ENCODE measurements at regions not wholly inside any gene's neighbourhood (a gene's known extent, or its start where the extent isn't known, plus 50 kb on each side); places are given as distances from the start of the nearest gene placed in this dataset.

DNA sequence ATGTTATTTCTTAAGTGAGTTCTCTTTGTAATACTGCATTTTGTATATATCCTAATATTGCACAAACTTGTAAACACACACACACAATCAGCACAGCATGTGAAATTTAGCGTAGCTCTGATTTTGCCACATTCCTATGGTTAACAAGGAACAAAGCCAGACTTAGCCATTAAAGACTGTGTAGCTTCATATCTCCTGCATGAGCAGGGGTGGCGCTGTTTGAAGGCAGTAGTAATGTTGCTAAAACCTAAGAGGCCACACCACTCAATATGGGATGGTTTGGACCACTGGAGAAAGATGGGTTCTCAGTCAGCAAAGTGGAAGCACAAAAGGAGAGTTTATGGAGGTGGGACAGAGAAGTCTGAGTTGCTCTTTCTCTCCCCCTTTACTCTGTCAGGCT lies 61.1 kb upstream of the RND3 start:
- DNase-seq: peak; percentile 45
- TF ChIP-seq, protein P1, sequence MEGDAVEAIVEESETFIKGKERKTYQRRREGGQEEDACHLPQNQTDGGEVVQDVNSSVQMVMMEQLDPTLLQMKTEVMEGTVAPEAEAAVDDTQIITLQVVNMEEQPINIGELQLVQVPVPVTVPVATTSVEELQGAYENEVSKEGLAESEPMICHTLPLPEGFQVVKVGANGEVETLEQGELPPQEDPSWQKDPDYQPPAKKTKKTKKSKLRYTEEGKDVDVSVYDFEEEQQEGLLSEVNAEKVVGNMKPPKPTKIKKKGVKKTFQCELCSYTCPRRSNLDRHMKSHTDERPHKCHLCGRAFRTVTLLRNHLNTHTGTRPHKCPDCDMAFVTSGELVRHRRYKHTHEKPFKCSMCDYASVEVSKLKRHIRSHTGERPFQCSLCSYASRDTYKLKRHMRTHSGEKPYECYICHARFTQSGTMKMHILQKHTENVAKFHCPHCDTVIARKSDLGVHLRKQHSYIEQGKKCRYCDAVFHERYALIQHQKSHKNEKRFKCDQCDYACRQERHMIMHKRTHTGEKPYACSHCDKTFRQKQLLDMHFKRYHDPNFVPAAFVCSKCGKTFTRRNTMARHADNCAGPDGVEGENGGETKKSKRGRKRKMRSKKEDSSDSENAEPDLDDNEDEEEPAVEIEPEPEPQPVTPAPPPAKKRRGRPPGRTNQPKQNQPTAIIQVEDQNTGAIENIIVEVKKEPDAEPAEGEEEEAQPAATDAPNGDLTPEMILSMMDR (conservative IDR thresholded peaks at IDR 0.05): peak; percentile 77
- no CpG with 5 or more reads among the region's 2 CpGs for WGBS (ENCODE audit: extremely low coverage, insufficient read length, low lambda C conversion rate)
- H3K4me2 ChIP-seq (ENCODE audit: insufficient read depth, insufficient read length, low read length): no peak overlapping the region
- no peak overlapping the region for H2BK120ac ChIP-seq (ENCODE audit: low read depth, low read length, poor library complexity, severe bottlenecking)
- H3T11ph ChIP-seq (ENCODE audit: low read length): no peak overlapping the region
- Mint-ChIP-seq H3K27ac (no peak overlapping the region), H3K4me3 (no peak overlapping the region), H3K27me3 (ENCODE audit: low read depth) (no peaks in the 10 kb centered on the region), H3K4me1 (peaks cover 0 to 5% of the 10 kb centered on the region in 2 experiments; a peak in 1 of 4 replicates), H3K9me3 (no peaks in the 10 kb centered on the region), H3K36me3 (ENCODE audit: insufficient read depth in 1 of 3, low read depth in 3 of 3) (no peaks in the 10 kb centered on the region; a peak in 1 of 7 replicates)
- H3K23me2 ChIP-seq (ENCODE audit: insufficient read length, low read depth, low read length, poor library complexity, severe bottlenecking): no peaks in the 10 kb centered on the region
- H2BK12ac ChIP-seq (ENCODE audit: insufficient read length, low read depth, low read length): no peak overlapping the region
- no peak overlapping the region for H4K8ac ChIP-seq (replicated peaks; ENCODE audit: insufficient read length, low read depth, low read length)
- H3K79me2 ChIP-seq (ENCODE audit: insufficient read depth, low read length): no peaks in the 10 kb centered on the region
- no peak overlapping the region for H4K91ac ChIP-seq (ENCODE audit: insufficient read length, low read depth, low read length)
- no peak overlapping the region for H4K5ac ChIP-seq (ENCODE audit: insufficient read length, low read depth, low read length)
- H2AK5ac ChIP-seq (ENCODE audit: insufficient read length, low read length): no peak overlapping the region
- no peak overlapping the region for H3K18ac ChIP-seq (ENCODE audit: insufficient read length, low read depth, low read length)
- no peak overlapping the region for H2BK5ac ChIP-seq (ENCODE audit: insufficient read length, low read length)
- H3K4ac ChIP-seq (ENCODE audit: low read depth, low read length): no peak overlapping the region
- H3K4me1 ChIP-seq (ENCODE audit: insufficient read depth, low read length): no peaks in the 10 kb centered on the region
- no peaks in the 10 kb centered on the region for H3K9me3 ChIP-seq (ENCODE audit: control insufficient read depth, low read depth, low read length)
- no peak overlapping the region for H3K23ac ChIP-seq (ENCODE audit: insufficient read length, low read depth, low read length)
- no peak overlapping the region for H3K14ac ChIP-seq (ENCODE audit: insufficient read depth, low read length)
- no peak overlapping the region for H3K56ac ChIP-seq (ENCODE audit: insufficient read length, low read depth, low read length)
- no peaks in the 10 kb centered on the region for H3K79me1 ChIP-seq (ENCODE audit: insufficient read depth, low read depth, low read length, poor library complexity, severe bottlenecking)
- H3K27ac ChIP-seq (ENCODE audit: insufficient read length, low read depth, low read length): no peak overlapping the region
- H2BK15ac ChIP-seq (ENCODE audit: low read depth, low read length): no peak overlapping the region
- no peak overlapping the region for H3K9ac ChIP-seq (ENCODE audit: extremely low read depth, insufficient read length, low read length)
- no peak overlapping the region for H2BK20ac ChIP-seq (ENCODE audit: low read depth, low read length, poor library complexity, severe bottlenecking)
- H4K20me1 ChIP-seq (ENCODE audit: control insufficient read depth, insufficient read depth, insufficient read length): no peaks in the 10 kb centered on the region
- H3K27me3 ChIP-seq (ENCODE audit: insufficient read depth, low read length): no peaks in the 10 kb centered on the region
- H2AFZ ChIP-seq (ENCODE audit: low read length): no peak overlapping the region

Measured in H9 (cell line).